Panc1 (cell line): ENCODE measurements at regions not wholly inside any gene's neighbourhood (a gene's known extent, or its start where the extent isn't known, plus 50 kb on each side); places are given as distances from the start of the nearest gene placed in this dataset.

Experiments used
- ATAC-seq: fragments of 200-7000 bp; cut with Tn5 transposase; 2 replicates; pipeline ENCODE4 v1.9.1; 2020; ENCODE audit warnings: mild to moderate bottlenecking, moderate library complexity
- BruUV-seq: library from RNA; stranded (reverse); fragments of 400-500 nt; replicated peaks from 2 replicates; lab custom pipeline; 2021; lab: Mats Ljungman, UMichigan
- CTCF ChIA-PET: fragments of 300-600 bp; sonication (Branson Sonifier 250); formaldehyde crosslinking; loops from one replicate; lab custom pipeline; 2022; ENCODE audit warnings: antibody characterized with exemption; lab: Charles Lee
- POLR2A ChIA-PET: fragments of 300-600 bp; sonication (Branson Sonifier 250); formaldehyde crosslinking; loops from one replicate; lab custom pipeline; 2022; ENCODE audit warnings: antibody characterized with exemption; lab: Charles Lee
- DNase-seq: peaks from one replicate; pipeline ENCODE4 v3.0.0-alpha.2; 2010; ENCODE audit warnings: low read depth, low spot score
- H3K27ac ChIP-seq: 2 replicates; pipeline ENCODE4 v1.5.1; 2011; ENCODE audit warnings: mild to moderate bottlenecking, low read length, inconsistent platforms
- H3K27me3 ChIP-seq: fragments of 200-500 bp; sonication (Bioruptor generic); 2 replicates; pipeline ENCODE4 v1.6.0; 2014; ENCODE audit warnings: low read length, inconsistent platforms; ENCODE audit not compliant: control insufficient read depth, insufficient read depth
- H3K36me3 ChIP-seq: fragments of 200-500 bp; sonication (Bioruptor generic); 2 replicates; pipeline ENCODE4 v1.5.1; 2014; ENCODE audit warnings: inconsistent platforms, mild to moderate bottlenecking, low read length, moderate library complexity; ENCODE audit not compliant: control insufficient read depth, insufficient read depth
- H3K4me1 ChIP-seq: 2 replicates; pipeline ENCODE4 v1.5.1; 2011; ENCODE audit warnings: inconsistent platforms, mild to moderate bottlenecking, low read length, moderate library complexity; ENCODE audit not compliant: control insufficient read depth, insufficient read depth
- H3K4me3 ChIP-seq, 2 experiments: 2 replicates each; pipeline ENCODE4 v1.5.1; 2011 to 2012; ENCODE audit warnings: low read depth in 2 of 2, low read length in 2 of 2, mild to moderate bottlenecking in 2 of 2, inconsistent platforms in 1 of 2, moderate library complexity in 1 of 2
- H3K9me3 ChIP-seq: fragments of 200-500 bp; sonication (Bioruptor generic); 2 replicates; pipeline ENCODE4 v1.5.1; 2014; ENCODE audit warnings: low read depth, mild to moderate bottlenecking, inconsistent platforms, low read length, moderate library complexity; ENCODE audit not compliant: control insufficient read depth, insufficient read depth
- POLR2AphosphoS5 ChIP-seq: IDR thresholded peaks from 2 replicates; pipeline ENCODE4 v1.6.1; 2012; ENCODE audit warnings: mild to moderate bottlenecking, low read depth, low read length, moderate library complexity
- SIN3A ChIP-seq: IDR thresholded peaks from 2 replicates; pipeline ENCODE4 v1.6.1; 2012; ENCODE audit warnings: low read depth, mild to moderate bottlenecking, low read length, moderate library complexity, borderline replicate concordance; ENCODE audit not compliant: insufficient read depth
- TCF7L2 ChIP-seq: IDR thresholded peaks from 2 replicates; pipeline ENCODE4 v1.6.1; 2011; ENCODE audit warnings: mild to moderate bottlenecking, low read depth, low read length, inconsistent platforms
- in situ Hi-C: cut with HindIII; loops from 2 replicates; pipeline ENCODE4 v1.10.0; 2016; ENCODE audit warnings: low sequenced_read_pairs, low pct_unique_long_range_greater_than_20kb
- intact Hi-C: fragments of 100-400 bp; cut with micrococcal nuclease; formaldehyde crosslinking; loops from one replicate; pipeline ENCODE4 v1.10.0; 2022; ENCODE audit not compliant: unreplicated experiment
- TF ChIP-seq, protein P1 (sequence below): fragments of 450-650 bp; IDR thresholded peaks from 2 replicates; pipeline ENCODE4 v1.5.1; 2017; ENCODE audit warnings: mild to moderate bottlenecking
- TF ChIP-seq, protein P2 (sequence below), 2 experiments: IDR thresholded peaks; 2 replicates each; pipeline ENCODE4 v1.6.1; 2011 to 2012; ENCODE audit warnings: low read depth in 2 of 2, control low read depth in 1 of 2, low read length in 1 of 2, mild to moderate bottlenecking in 1 of 2, moderate library complexity in 1 of 2; ENCODE audit not compliant: insufficient read depth in 1 of 2

DNA sequence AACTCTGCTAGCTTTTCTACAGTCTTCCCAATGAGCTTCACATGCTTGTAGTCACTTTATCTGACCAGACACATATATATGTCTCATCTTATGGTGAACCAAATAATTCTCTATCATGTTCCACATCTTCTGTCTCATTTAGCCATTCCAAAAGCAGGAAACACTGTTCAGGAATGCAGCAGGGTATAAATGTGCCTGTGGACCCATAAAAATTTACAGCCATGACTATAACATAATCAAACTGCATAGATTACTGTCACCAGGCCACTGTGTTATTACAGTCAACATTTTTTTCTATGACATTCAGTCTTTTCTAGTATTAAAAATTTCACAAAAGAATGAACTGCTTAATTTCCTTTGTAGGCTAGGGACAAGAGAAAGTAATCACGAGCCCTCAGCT is 170.0 kb upstream of the NPY2R start:
- ATAC-seq (no peak), DNase-seq (no peak)
- no peak for TF ChIP-seq SIN3A
- TF ChIP-seq POLR2AphosphoS5 = no peak
- no peak for TF ChIP-seq TCF7L2
- TF ChIP-seq, protein P1, sequence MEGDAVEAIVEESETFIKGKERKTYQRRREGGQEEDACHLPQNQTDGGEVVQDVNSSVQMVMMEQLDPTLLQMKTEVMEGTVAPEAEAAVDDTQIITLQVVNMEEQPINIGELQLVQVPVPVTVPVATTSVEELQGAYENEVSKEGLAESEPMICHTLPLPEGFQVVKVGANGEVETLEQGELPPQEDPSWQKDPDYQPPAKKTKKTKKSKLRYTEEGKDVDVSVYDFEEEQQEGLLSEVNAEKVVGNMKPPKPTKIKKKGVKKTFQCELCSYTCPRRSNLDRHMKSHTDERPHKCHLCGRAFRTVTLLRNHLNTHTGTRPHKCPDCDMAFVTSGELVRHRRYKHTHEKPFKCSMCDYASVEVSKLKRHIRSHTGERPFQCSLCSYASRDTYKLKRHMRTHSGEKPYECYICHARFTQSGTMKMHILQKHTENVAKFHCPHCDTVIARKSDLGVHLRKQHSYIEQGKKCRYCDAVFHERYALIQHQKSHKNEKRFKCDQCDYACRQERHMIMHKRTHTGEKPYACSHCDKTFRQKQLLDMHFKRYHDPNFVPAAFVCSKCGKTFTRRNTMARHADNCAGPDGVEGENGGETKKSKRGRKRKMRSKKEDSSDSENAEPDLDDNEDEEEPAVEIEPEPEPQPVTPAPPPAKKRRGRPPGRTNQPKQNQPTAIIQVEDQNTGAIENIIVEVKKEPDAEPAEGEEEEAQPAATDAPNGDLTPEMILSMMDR = no peak
- TF ChIP-seq, protein P2, sequence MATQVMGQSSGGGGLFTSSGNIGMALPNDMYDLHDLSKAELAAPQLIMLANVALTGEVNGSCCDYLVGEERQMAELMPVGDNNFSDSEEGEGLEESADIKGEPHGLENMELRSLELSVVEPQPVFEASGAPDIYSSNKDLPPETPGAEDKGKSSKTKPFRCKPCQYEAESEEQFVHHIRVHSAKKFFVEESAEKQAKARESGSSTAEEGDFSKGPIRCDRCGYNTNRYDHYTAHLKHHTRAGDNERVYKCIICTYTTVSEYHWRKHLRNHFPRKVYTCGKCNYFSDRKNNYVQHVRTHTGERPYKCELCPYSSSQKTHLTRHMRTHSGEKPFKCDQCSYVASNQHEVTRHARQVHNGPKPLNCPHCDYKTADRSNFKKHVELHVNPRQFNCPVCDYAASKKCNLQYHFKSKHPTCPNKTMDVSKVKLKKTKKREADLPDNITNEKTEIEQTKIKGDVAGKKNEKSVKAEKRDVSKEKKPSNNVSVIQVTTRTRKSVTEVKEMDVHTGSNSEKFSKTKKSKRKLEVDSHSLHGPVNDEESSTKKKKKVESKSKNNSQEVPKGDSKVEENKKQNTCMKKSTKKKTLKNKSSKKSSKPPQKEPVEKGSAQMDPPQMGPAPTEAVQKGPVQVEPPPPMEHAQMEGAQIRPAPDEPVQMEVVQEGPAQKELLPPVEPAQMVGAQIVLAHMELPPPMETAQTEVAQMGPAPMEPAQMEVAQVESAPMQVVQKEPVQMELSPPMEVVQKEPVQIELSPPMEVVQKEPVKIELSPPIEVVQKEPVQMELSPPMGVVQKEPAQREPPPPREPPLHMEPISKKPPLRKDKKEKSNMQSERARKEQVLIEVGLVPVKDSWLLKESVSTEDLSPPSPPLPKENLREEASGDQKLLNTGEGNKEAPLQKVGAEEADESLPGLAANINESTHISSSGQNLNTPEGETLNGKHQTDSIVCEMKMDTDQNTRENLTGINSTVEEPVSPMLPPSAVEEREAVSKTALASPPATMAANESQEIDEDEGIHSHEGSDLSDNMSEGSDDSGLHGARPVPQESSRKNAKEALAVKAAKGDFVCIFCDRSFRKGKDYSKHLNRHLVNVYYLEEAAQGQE (IDR thresholded peaks at IDR 0.05; ENCODE audit: insufficient read depth in 1 of 2, low read depth in 2 of 2, low read length in 1 of 2) = no peak
- Histone ChIP-seq H3K36me3 (no peaks in the 10 kb centered on the region), H3K4me1 (no peaks in the 10 kb centered on the region), H3K27me3 (no peaks in the 10 kb centered on the region), H3K9me3 (no peaks in the 10 kb centered on the region), H3K4me3 (no peak overlapping the region), H3K27ac (no peak overlapping the region)
- CTCF ChIA-PET = no interaction called here
- in situ Hi-C loops = no loop called here
- POLR2A ChIA-PET = no interaction called here
- no TSS peak for BruUV-seq
- intact Hi-C loops = no loop called here

DNA sequence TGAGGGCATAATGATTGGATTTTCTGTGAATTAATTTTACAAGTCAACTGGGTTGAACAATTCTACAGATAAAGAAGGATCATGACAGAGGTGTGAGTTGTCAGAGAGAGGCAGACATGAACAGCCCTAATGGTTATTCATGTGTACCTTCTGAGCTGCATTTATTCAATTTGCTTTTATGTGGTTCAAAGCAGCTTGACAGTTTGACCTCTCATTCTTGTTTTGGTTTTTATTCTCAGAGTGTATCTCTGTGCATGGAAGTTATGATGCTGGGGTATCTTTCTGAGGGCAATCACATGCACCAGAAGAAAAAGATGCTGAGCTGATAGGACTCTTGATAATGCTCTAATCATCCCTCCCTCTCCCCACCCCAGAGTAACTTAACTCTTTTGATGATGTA is 169.3 kb upstream of the NPY2R start:
- Histone ChIP-seq H3K27ac (no peak overlapping the region), H3K4me1 (no peaks in the 10 kb centered on the region), H3K4me3 (no peak overlapping the region), H3K9me3 (no peaks in the 10 kb centered on the region), H3K27me3 (no peaks in the 10 kb centered on the region), H3K36me3 (no peaks in the 10 kb centered on the region)
- intact Hi-C loops = no loop called here
- DNase-seq (no peak), ATAC-seq (no peak)
- in situ Hi-C loops = no loop called here
- TF ChIP-seq TCF7L2 (no peak), SIN3A (no peak), POLR2AphosphoS5 (no peak)
- TF ChIP-seq, protein P1 = no peak
- TF ChIP-seq, protein P2 (IDR thresholded peaks at IDR 0.05; ENCODE audit: insufficient read depth in 1 of 2, low read depth in 2 of 2, low read length in 1 of 2) = no peak
- CTCF ChIA-PET = no interaction called here
- POLR2A ChIA-PET = no interaction called here
- BruUV-seq = no TSS peak
